NB4 (cell line): ENCODE measurements at regions not wholly inside any gene's neighbourhood (a gene's known extent, or its start where the extent isn't known, plus 50 kb on each side); places are given as distances from the start of the nearest gene placed in this dataset.

ENCODE experiments used
- DNase-seq: peaks from one replicate; pipeline ENCODE4 v3.0.0; 2010; ENCODE audit warnings: low read depth
- H3K4me3 ChIP-seq: one replicate; pipeline ENCODE4 v1.5.1; 2011; ENCODE audit warnings: mild to moderate bottlenecking, low read depth, low read length, moderate library complexity
- MYC ChIP-seq: IDR thresholded peaks from 2 replicates; pipeline ENCODE4 v1.6.1; 2011; ENCODE audit warnings: low read depth, low read length
- POLR2A ChIP-seq: IDR thresholded peaks from 2 replicates; pipeline ENCODE4 v1.6.1; 2011; ENCODE audit warnings: mild to moderate bottlenecking; ENCODE audit not compliant: insufficient read length; ENCODE audit errors: extremely low read depth
- TF ChIP-seq, protein P1 (sequence below): IDR thresholded peaks from one replicate; pipeline ENCODE4 v1.5.1; 2012; ENCODE audit warnings: low read depth, low read length
- TF ChIP-seq, protein P2 (sequence below): IDR thresholded peaks from 2 replicates; pipeline ENCODE4 v1.6.1; 2011; ENCODE audit warnings: low read depth, low read length

DNA sequence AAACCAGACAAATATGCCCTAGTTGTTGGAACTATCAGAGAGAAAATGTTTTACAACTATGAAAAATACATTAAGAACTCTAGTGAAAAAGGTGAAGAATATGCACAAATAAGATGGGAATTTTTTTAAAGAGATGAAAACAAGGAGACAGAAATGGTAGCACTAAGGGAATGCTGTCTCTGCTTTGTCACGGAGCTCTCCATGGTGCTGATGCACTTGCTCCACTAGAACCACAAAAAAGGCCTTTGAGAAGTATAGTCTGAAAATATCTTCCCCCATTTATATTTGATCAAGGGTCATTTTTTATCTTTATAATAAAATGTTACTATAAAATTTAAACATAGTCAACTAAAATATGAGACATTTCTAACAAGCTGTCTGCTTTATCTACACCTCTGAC lies 1655.5 kb upstream of the AGA start:
- no peak overlapping the region for H3K4me3 ChIP-seq
- peak; percentile 30 for DNase-seq
- TF ChIP-seq, protein P1, sequence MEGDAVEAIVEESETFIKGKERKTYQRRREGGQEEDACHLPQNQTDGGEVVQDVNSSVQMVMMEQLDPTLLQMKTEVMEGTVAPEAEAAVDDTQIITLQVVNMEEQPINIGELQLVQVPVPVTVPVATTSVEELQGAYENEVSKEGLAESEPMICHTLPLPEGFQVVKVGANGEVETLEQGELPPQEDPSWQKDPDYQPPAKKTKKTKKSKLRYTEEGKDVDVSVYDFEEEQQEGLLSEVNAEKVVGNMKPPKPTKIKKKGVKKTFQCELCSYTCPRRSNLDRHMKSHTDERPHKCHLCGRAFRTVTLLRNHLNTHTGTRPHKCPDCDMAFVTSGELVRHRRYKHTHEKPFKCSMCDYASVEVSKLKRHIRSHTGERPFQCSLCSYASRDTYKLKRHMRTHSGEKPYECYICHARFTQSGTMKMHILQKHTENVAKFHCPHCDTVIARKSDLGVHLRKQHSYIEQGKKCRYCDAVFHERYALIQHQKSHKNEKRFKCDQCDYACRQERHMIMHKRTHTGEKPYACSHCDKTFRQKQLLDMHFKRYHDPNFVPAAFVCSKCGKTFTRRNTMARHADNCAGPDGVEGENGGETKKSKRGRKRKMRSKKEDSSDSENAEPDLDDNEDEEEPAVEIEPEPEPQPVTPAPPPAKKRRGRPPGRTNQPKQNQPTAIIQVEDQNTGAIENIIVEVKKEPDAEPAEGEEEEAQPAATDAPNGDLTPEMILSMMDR = no peak
- TF ChIP-seq, protein P2, sequence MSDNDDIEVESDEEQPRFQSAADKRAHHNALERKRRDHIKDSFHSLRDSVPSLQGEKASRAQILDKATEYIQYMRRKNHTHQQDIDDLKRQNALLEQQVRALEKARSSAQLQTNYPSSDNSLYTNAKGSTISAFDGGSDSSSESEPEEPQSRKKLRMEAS = no peak
- TF ChIP-seq POLR2A (no peak), MYC (no peak)

DNA sequence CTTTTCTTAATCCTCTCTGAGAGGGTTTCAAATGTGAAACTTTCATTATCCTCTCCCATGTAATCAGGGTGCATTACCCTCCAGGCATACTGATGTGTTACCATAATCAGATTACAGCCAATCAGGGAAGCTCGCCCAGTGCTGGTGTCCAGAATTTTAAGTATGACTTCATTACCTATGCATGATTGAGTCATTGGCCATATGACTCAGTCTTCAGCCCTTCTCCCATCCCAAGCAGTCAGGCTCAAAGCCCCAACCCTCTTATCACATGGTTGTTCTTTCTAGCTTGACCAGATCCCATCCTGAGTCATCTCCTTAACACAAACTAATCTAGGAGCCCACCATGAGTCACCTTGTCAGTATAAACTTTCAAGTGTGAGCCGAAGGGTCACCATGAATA lies 1668.1 kb upstream of the AGA start:
- no peak overlapping the region for H3K4me3 ChIP-seq
- TF ChIP-seq, protein P2 = no peak
- TF ChIP-seq, protein P1 = no peak
- TF ChIP-seq MYC (no peak), POLR2A (no peak)
- no peak for DNase-seq

DNA sequence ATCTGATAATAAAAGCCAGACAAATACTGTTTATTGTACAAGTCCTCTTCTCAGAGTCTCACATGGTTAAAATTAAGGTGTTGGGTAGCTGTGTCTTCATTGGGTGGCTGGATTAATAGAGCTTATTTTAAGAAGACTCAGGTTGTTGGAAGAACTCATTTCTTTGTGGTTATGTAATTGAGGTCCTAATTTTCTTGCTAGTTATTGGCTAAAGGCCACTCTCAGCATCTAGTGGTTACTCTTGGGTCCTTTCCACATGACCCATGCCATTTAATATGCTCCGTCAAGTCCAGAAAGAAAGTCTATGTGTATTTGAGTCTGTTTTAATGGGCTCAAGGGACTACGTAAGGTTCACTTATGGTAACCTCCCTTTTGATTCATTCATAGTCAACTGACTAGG lies 1668.6 kb upstream of the AGA start:
- no peak overlapping the region for H3K4me3 ChIP-seq
- no peak for TF ChIP-seq POLR2A
- no peak for TF ChIP-seq MYC
- TF ChIP-seq, protein P1 = no peak
- TF ChIP-seq, protein P2 = no peak
- no peak for DNase-seq

DNA sequence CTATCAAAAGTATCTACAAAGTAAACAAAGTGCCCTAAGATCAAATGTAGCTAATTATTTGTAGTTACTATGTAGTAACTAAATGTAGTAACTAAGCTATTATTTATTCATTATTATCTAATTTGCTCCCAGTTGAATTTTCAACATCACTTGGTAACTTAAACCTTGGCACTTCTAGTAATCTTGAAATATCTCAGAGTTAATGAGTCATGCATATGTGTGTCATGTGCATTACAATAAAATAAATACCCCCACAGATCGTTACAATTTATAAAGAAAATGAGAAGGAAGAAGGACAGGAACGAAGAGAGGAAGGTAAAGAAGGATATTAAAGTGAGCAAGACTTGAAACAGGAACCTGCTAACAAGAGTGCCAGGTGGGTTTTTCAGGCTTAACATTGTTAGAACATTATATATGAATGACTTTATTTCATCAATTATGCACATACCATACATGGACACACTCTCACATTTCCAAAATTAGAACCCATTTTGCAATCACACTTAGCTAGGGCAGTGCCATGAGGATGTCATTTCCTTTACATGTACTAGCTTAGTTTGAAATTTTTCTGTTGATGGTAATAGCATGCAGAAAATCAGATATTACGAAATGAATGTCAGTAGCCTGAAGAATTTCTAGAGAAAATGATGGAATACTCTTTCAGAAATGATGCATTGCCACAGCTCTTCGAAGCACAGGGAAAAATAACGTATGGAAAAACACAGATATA lies 1670.4 kb upstream of the AGA start:
- TF ChIP-seq, protein P1 = no peak
- no peak for TF ChIP-seq MYC
- TF ChIP-seq, protein P2 = no peak
- no peak for TF ChIP-seq POLR2A
- DNase-seq = no peak
- no peak overlapping the region for H3K4me3 ChIP-seq

DNA sequence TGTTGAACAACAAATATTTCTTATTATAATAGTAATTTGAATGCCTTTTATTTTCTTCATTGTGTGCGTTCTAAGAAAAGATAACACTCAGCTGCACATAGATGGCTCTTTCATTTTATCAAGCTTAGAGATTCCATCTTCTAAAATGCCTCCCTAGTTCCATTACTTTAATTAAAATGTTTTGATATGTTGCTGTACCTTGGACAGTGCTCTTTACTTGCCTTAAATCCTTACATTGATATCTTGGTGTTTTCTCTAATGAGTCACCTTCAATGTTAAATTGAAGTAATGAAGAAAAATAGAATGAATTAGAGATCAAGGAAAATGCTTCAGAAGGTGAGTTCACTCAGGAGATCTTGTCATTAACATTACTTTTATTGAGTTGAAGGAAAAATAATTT lies 1672.4 kb upstream of the AGA start:
- DNase-seq = no peak
- no peak overlapping the region for H3K4me3 ChIP-seq
- TF ChIP-seq, protein P2 = no peak
- TF ChIP-seq, protein P1 = no peak
- no peak for TF ChIP-seq MYC
- no peak for TF ChIP-seq POLR2A

DNA sequence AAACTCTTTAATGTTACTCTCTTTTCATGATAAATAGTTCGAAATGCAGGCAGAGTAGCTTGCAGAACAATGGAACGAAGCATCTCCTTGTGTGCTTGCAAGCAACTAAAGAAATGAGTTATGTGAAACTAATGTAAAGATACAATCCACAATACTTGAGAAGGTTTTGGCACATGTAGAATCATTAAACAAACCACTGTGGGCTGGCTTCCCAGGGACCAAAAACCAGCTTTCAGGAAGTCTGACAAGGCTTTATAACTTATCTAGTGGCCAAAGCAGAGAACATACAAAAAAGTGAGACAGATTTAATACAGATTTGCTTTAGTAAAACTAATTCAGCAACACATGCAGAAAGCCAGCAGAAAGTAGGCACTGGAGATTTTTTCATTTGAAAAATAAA lies 1673.8 kb upstream of the AGA start:
- no peak overlapping the region for H3K4me3 ChIP-seq
- DNase-seq = no peak
- TF ChIP-seq, protein P1 = no peak
- TF ChIP-seq, protein P2 = no peak
- TF ChIP-seq POLR2A = no peak
- TF ChIP-seq MYC = no peak
